ENCODE measurements at regions not wholly inside any gene's neighbourhood (a gene's known extent, or its start where the extent isn't known, plus 50 kb on each side); places are given as distances from the start of the nearest gene placed in this dataset.
"Not testable (repeated sequence)": the region's sequence is repeated elsewhere in the genome, so short reads cannot be mapped to it uniquely, and the experiment has no call there.

DNA sequence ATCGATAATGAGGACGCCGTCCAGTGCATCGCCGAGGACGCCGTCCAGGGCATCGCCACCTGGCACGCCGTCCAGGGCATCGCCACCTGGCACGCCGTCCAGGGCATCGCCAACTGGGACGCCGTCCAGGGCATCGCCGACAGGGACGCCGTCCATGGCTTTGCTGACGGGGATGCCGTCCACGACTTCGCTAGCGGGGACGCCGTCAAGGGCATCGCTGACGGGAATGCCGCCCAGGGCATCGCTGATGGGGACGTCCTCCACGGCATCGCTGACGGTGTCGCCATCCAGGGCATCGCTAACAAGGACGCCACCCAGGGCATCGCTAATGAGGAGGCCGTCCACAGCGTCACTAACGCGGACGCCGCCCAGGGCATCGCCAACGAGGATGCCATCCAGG lies 946.5 kb downstream of the TUBA3C start (continued):
- TF ChIP-seq, protein P1, sequence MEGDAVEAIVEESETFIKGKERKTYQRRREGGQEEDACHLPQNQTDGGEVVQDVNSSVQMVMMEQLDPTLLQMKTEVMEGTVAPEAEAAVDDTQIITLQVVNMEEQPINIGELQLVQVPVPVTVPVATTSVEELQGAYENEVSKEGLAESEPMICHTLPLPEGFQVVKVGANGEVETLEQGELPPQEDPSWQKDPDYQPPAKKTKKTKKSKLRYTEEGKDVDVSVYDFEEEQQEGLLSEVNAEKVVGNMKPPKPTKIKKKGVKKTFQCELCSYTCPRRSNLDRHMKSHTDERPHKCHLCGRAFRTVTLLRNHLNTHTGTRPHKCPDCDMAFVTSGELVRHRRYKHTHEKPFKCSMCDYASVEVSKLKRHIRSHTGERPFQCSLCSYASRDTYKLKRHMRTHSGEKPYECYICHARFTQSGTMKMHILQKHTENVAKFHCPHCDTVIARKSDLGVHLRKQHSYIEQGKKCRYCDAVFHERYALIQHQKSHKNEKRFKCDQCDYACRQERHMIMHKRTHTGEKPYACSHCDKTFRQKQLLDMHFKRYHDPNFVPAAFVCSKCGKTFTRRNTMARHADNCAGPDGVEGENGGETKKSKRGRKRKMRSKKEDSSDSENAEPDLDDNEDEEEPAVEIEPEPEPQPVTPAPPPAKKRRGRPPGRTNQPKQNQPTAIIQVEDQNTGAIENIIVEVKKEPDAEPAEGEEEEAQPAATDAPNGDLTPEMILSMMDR (conservative IDR thresholded peaks at IDR 0.05; ENCODE audit: low read depth in 2 of 2), result no peak
- TF ChIP-seq STAT1 (IDR thresholded peaks at IDR 0.05; ENCODE audit: unreplicated experiment), result no peak
- no peak for TF ChIP-seq CREB1 (CRISPR knock-in tag; IDR thresholded peaks at IDR 0.05; ENCODE audit: low read depth)
- no peak for TF ChIP-seq ETS1 (IDR thresholded peaks at IDR 0.05)
- TF ChIP-seq ZNF331 (CRISPR knock-in tag; IDR thresholded peaks at IDR 0.05; ENCODE audit: low read depth), result no peak
- TF ChIP-seq REST (IDR thresholded peaks at IDR 0.05; ENCODE audit: unreplicated experiment), result no peak
- TF ChIP-seq JUNB (IDR thresholded peaks at IDR 0.05; ENCODE audit: unreplicated experiment), result no peak
- TF ChIP-seq ZNF114 (CRISPR knock-in tag; IDR thresholded peaks at IDR 0.05), result no peak
- TF ChIP-seq POLR2AphosphoS5 (IDR thresholded peaks at IDR 0.05; ENCODE audit: low read depth), result no peak
- TF ChIP-seq EZH2 (IDR thresholded peaks at IDR 0.05; ENCODE audit: low read depth, unreplicated experiment), result no peak

GRCh38 chr13:18234451-18234850 lies 947.2 kb downstream of the TUBA3C start:
- peaks cover 75% of the 10 kb centered on the region for H3K9me3 Mint-ChIP-seq
- H2AFZ ChIP-seq; H4K20me1 ChIP-seq (replicated peaks; ENCODE audit: insufficient read depth); H3K27me3 Mint-ChIP-seq (ENCODE audit: insufficient read depth, low read depth, poor library complexity); H3K4me1 Mint-ChIP-seq; DNase-seq (ENCODE audit: low spot score); H3K36me3 ChIP-seq (ENCODE audit: insufficient read depth); H3K27ac Mint-ChIP-seq; H3K27me3 ChIP-seq (ENCODE audit: insufficient read depth); H3K9me2 ChIP-seq (ENCODE audit: insufficient read depth); H3K4me3 ChIP-seq; ATAC-seq; H3K79me2 ChIP-seq (replicated peaks; ENCODE audit: insufficient read depth); H3K4me3 Mint-ChIP-seq; H3F3A ChIP-seq (replicated peaks; ENCODE audit: low read depth); H3K27ac ChIP-seq (ENCODE audit: low read depth); H3K4me2 ChIP-seq; H3K4me1 ChIP-seq (ENCODE audit: insufficient read depth): not testable (repeated sequence)
- H3K36me3 Mint-ChIP-seq (ENCODE audit: low read depth), result peaks cover 19% of the 10 kb centered on the region
